GM12878 (cell line): ENCODE measurements at regions not wholly inside any gene's neighbourhood (a gene's known extent, or its start where the extent isn't known, plus 50 kb on each side); places are given as distances from the start of the nearest gene placed in this dataset.

Source experiments
- ATAC-seq: fragments of 200-7000 bp; cut with Tn5 transposase; 3 replicates; pipeline ENCODE4 v1.9.1; 2020; ENCODE audit warnings: mild to moderate bottlenecking, moderate library complexity
- BruUV-seq: library from RNA; stranded (reverse); fragments of 400-500 nt; replicated peaks from 2 replicates; lab custom pipeline; 2021; lab: Mats Ljungman, UMichigan
- CTCF ChIA-PET: fragments of 300-600 bp; sonication (Branson Sonifier 250); formaldehyde crosslinking; extraction: SDS; loops from one replicate; lab custom pipeline; 2021; ENCODE audit warnings: inconsistent platforms; lab: Yijun Ruan, JAX
- POLR2A ChIA-PET: fragments of 350-600 bp; formaldehyde crosslinking; extraction: SDS; loops from one replicate; lab custom pipeline; 2021; ENCODE audit warnings: inconsistent platforms; lab: Charles Lee
- RAD21 ChIA-PET: fragments of 300-600 bp; sonication (Branson Sonifier 250); formaldehyde crosslinking; loops from one replicate; lab custom pipeline; 2023; ENCODE audit warnings: antibody characterized with exemption; ENCODE audit not compliant: unreplicated experiment; lab: Charles Lee
- SMC1A ChIA-PET: fragments of 300-600 bp; sonication (Branson Sonifier 250); formaldehyde crosslinking; loops from one replicate; lab custom pipeline; 2023; ENCODE audit not compliant: unreplicated experiment, uncharacterized antibody; lab: Charles Lee
- DNase-seq: peaks from one replicate; pipeline ENCODE4 v3.0.0-alpha.2; 2011; ENCODE audit warnings: low read depth, low spot score
- FAIRE-seq: peaks from 3 replicates; lab custom pipeline; 2011; peaks lifted over from hg19 to GRCh38; lab: Jason Lieb, UNC
- H2AFZ ChIP-seq: 2 replicates; pipeline ENCODE4 v1.6.0; 2011; ENCODE audit warnings: low read depth, low read length, control low read depth; ENCODE audit not compliant: control insufficient read depth
- H3K27ac ChIP-seq: 2 replicates; pipeline ENCODE4 v1.5.1; 2011; ENCODE audit warnings: control low read depth; ENCODE audit not compliant: control insufficient read depth, insufficient read depth
- H3K27me3 ChIP-seq, 2 experiments: replicated peaks in 1 of 2; 2 replicates each; pipeline versions ENCODE4 v1.6.0 to v1.6.1; 2011; ENCODE audit warnings: low read length in 1 of 2; ENCODE audit not compliant: control insufficient read depth in 2 of 2, insufficient read depth in 2 of 2
- H3K36me3 ChIP-seq, 2 experiments: 2 replicates each; pipeline ENCODE4 v1.5.1; 2011; ENCODE audit warnings: low read length in 1 of 2; ENCODE audit not compliant: control insufficient read depth in 2 of 2, insufficient read depth in 2 of 2
- H3K4me1 ChIP-seq: 2 replicates; pipeline ENCODE4 v1.6.1; 2011; ENCODE audit warnings: mild to moderate bottlenecking, low read length, moderate library complexity, mixed read lengths; ENCODE audit not compliant: control insufficient read depth, insufficient read depth
- H3K4me2 ChIP-seq: 2 replicates; pipeline ENCODE4 v1.6.0; 2011; ENCODE audit warnings: control low read depth; ENCODE audit not compliant: control insufficient read depth, insufficient read depth
- H3K4me3 ChIP-seq: fragments of 200-600 bp; sonication (generic); 2 replicates; pipeline ENCODE4 v1.5.1; 2016
- H3K79me2 ChIP-seq: 2 replicates; pipeline ENCODE4 v1.6.0; 2011; ENCODE audit warnings: low read length; ENCODE audit not compliant: control insufficient read depth, insufficient read depth
- H3K9ac ChIP-seq: 2 replicates; pipeline ENCODE4 v1.8.0; 2011; ENCODE audit warnings: low read length, control low read depth, mixed read lengths; ENCODE audit not compliant: control insufficient read depth, insufficient read depth
- H3K9me3 ChIP-seq: replicated peaks from 3 replicates; pipeline ENCODE4 v1.5.1; 2011; ENCODE audit warnings: mild to moderate bottlenecking, low read length; ENCODE audit not compliant: control insufficient read depth, insufficient read depth
- H4K20me1 ChIP-seq: 2 replicates; pipeline ENCODE4 v1.6.0; 2011; ENCODE audit not compliant: control insufficient read depth, insufficient read depth
- CBX3 ChIP-seq: fragments of 200-600 bp; sonication (generic); IDR thresholded peaks from 2 replicates; pipeline ENCODE4 v1.6.1; 2016; ENCODE audit warnings: low read depth, borderline replicate concordance
- CEBPB ChIP-seq, 2 experiments: fragments of 150-350 bp in 1 of 2; IDR thresholded peaks; 2 replicates each; pipeline ENCODE4 v1.6.1; 2012 to 2014; ENCODE audit warnings: low read depth in 2 of 2, low read length in 2 of 2, borderline replicate concordance in 1 of 2, inconsistent platforms in 1 of 2
- CREM ChIP-seq: IDR thresholded peaks from 2 replicates; pipeline ENCODE4 v1.6.1; 2014; ENCODE audit warnings: antibody characterized with exemption, low read depth
- GABPA ChIP-seq: IDR thresholded peaks from 2 replicates; pipeline ENCODE4 v1.6.1; 2014; ENCODE audit warnings: antibody characterized with exemption, low read depth, mild to moderate bottlenecking, inconsistent platforms
- HDAC2 ChIP-seq: fragments of 200-600 bp; sonication (generic); IDR thresholded peaks from 2 replicates; pipeline ENCODE4 v1.6.1; 2017
- NR2C2 ChIP-seq: IDR thresholded peaks from 2 replicates; pipeline ENCODE4 v1.6.1; 2011; ENCODE audit warnings: borderline replicate concordance, low read depth; ENCODE audit not compliant: control insufficient read depth, insufficient read length
- PAX8 ChIP-seq: fragments of 450-650 bp; IDR thresholded peaks from 2 replicates; pipeline ENCODE4 v1.6.1; 2017; ENCODE audit warnings: mild to moderate bottlenecking, moderate library complexity
- PML ChIP-seq: IDR thresholded peaks from 2 replicates; pipeline ENCODE4 v1.6.1; 2012; ENCODE audit warnings: low read length, inconsistent platforms
- SIX5 ChIP-seq: IDR thresholded peaks from 2 replicates; pipeline ENCODE4 v1.6.1; 2011; ENCODE audit warnings: mild to moderate bottlenecking, low read depth, low read length, moderate library complexity; ENCODE audit not compliant: severe bottlenecking
- TBL1XR1 ChIP-seq: IDR thresholded peaks from 2 replicates; pipeline ENCODE4 v1.6.1; 2012; ENCODE audit warnings: low read depth, low read length, improper control_type of control experiment
- USF2 ChIP-seq: IDR thresholded peaks from 2 replicates; pipeline ENCODE4 v1.6.1; 2011; ENCODE audit warnings: low read depth, low read length, improper control_type of control experiment, borderline replicate concordance
- YBX1 ChIP-seq: fragments of 450-650 bp; IDR thresholded peaks from 2 replicates; pipeline ENCODE4 v1.6.1; 2016; ENCODE audit warnings: antibody characterized with exemption
- ZNF24 ChIP-seq: fragments of 450-650 bp; IDR thresholded peaks from 2 replicates; pipeline ENCODE4 v1.6.1; 2017; ENCODE audit warnings: antibody characterized with exemption, mild to moderate bottlenecking
- ZSCAN29 ChIP-seq: fragments of 450-650 bp; IDR thresholded peaks from 2 replicates; pipeline ENCODE4 v1.6.1; 2017; ENCODE audit warnings: mild to moderate bottlenecking, moderate library complexity
- ZZZ3 ChIP-seq: IDR thresholded peaks from 2 replicates; pipeline ENCODE4 v1.6.1; 2011; ENCODE audit warnings: low read depth; ENCODE audit not compliant: control insufficient read depth, insufficient read length
- WGBS: methylation state at CpG from one replicate; pipeline ENCODE4 v1.1.6; 2016; ENCODE audit warnings: low lambda C conversion rate; ENCODE audit not compliant: insufficient replicate concordance, insufficient coverage; ENCODE audit errors: missing lambda C conversion rate; 5-methylcytosine and 5-hydroxymethylcytosine counted together
- in situ Hi-C: fragments of 300-500 bp; cut with MboI; formaldehyde crosslinking; loops from 9 replicates; pipeline ENCODE4 v1.14.3; 2018; ENCODE audit warnings: mixed read lengths
- intact Hi-C: fragments of 100-400 bp; cut with micrococcal nuclease; formaldehyde crosslinking; loops from one replicate; pipeline ENCODE4 v1.14.2; 2022; ENCODE audit not compliant: unreplicated experiment

- CTCF ChIA-PET: no interaction called here
Measured at GRCh38 chr11:116563712-116564047, 209.1 kb downstream of the BUD13 start.

DNA sequence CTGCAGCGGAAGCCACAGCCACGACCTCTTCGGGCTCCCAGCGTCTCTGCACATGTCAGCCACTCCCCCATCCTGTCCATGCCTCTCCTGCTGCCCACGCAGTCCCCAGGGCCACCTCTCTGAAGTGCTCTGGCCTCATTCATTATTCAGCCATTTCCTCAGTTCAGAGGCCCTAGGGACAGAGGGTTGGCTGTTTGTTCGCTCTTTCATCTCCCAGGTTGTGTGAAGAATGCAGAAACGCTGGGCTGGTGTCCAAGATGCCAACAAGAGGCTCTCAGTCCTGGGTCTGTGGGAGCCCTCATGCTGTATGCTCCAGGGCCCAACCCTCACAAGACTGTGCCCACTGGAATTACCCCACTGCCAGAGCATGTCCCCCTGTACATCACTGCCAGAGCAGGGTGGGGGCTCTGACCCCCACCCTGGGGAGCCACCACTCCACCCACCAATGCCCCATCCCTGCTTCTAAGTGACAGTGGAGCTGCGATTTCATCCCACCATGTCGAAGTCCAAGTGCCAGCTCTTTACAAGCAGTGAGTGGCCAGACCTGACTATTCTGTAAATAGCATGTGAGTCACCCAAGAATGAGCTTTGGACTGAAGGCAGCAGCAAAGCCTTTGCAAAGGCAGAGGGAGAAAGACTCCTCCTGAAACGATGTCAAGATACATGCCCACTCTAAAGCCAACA lies 209.6 kb downstream of the BUD13 start:
- no peaks in the 10 kb centered on the region for H3K9me3 ChIP-seq
- CTCF ChIA-PET: no interaction called here
- BruUV-seq: no TSS peak
- peaks cover 0 to 3% of the 10 kb centered on the region in 2 experiments; a peak in 2 of 4 replicates for H3K27me3 ChIP-seq
- POLR2A ChIA-PET: no interaction called here
- no peak for TF ChIP-seq YBX1
- no peak for TF ChIP-seq CEBPB (IDR thresholded peaks at IDR 0.05; ENCODE audit: borderline replicate concordance in 1 of 2, low read depth in 2 of 2, low read length in 2 of 2)
- TF ChIP-seq NR2C2: no peak
- no peak for TF ChIP-seq CBX3
- TF ChIP-seq ZSCAN29: no peak
- TF ChIP-seq PML: no peak
- TF ChIP-seq GABPA: no peak
- no peak for TF ChIP-seq TBL1XR1
- no peak for TF ChIP-seq ZZZ3
- no peak overlapping the region for H3K9ac ChIP-seq
- FAIRE-seq (no peak), DNase-seq (no peak), ATAC-seq (no peak; the same call in 2 of the 3 replicates)
- no peaks in the 10 kb centered on the region for H4K20me1 ChIP-seq
- WGBS: 1% methylated on average over 10 of the region's 10 CpGs
- in situ Hi-C loops (no loop called here), intact Hi-C loops (no loop called here)
- no peak overlapping the region for H2AFZ ChIP-seq
- SMC1A ChIA-PET: no interaction called here
- H3K4me3 ChIP-seq: no peak overlapping the region
- no peaks in the 10 kb centered on the region for H3K79me2 ChIP-seq
- RAD21 ChIA-PET: no interaction called here
- H3K36me3 ChIP-seq: no peaks in the 10 kb centered on the region
- H3K27ac ChIP-seq: no peak overlapping the region
- H3K4me1 ChIP-seq: no peaks in the 10 kb centered on the region
- no peak overlapping the region for H3K4me2 ChIP-seq

More at GRCh38 chr11:116563712-116564047, 209.1 kb downstream of the BUD13 start:
- Histone ChIP-seq H3K36me3 (no peaks in the 10 kb centered on the region), H3K27ac (no peak overlapping the region), H3K27me3 (peaks cover 0 to 3% of the 10 kb centered on the region in 2 experiments; a peak in 2 of 4 replicates), H3K4me1 (no peaks in the 10 kb centered on the region), H4K20me1 (no peaks in the 10 kb centered on the region), H3K9me3 (no peaks in the 10 kb centered on the region), H3K4me3 (no peak overlapping the region), H2AFZ (no peak overlapping the region), H3K4me2 (no peak overlapping the region), H3K9ac (no peak overlapping the region), H3K79me2 (no peaks in the 10 kb centered on the region)
- ChIA-PET SMC1A (no interaction called here), POLR2A (no interaction called here), RAD21 (no interaction called here)
- BruUV-seq: no TSS peak
- intact Hi-C loops: no loop called here
- WGBS: 5% methylated on average over 6 of the region's 6 CpGs
- no peak for TF ChIP-seq ZNF24
- TF ChIP-seq SIX5: no peak
- no peak for TF ChIP-seq PAX8
- TF ChIP-seq HDAC2: no peak
- no peak for TF ChIP-seq USF2
- no peak for TF ChIP-seq CREM
- DNase-seq (no peak), FAIRE-seq (no peak), ATAC-seq (no peak)
- in situ Hi-C loops: no loop called here
